Activated CD4-positive, alpha-beta T cell treated with anti-CD3 and anti-CD28 coated beads, Interleukin-2, amount 50 U/mL, for 16 hours (primary cell): ENCODE measurements at regions not wholly inside any gene's neighbourhood (a gene's known extent, or its start where the extent isn't known, plus 50 kb on each side); places are given as distances from the start of the nearest gene placed in this dataset.

Source experiments
- DNase-seq: peaks from one replicate; pipeline ENCODE4 v3.0.0-alpha.2; 2020

GRCh38 chr6:40973304-40973703 lies 65.7 kb downstream of the UNC5CL start:
- no peak for DNase-seq

- DNase-seq: no peak
Measured at GRCh38 chr6:40972814-40973213, 66.2 kb downstream of the UNC5CL start.

- DNase-seq: no peak
Measured at GRCh38 chr6:40972190-40972589, 66.8 kb downstream of the UNC5CL start.

- no peak for DNase-seq
Measured at GRCh38 chr6:40968620-40969164, 70.3 kb downstream of the UNC5CL start.

GRCh38 chr6:40966860-40967259 lies 72.2 kb downstream of the UNC5CL start:
- no peak for DNase-seq

- DNase-seq: no peak
Measured at GRCh38 chr6:40965046-40965445, 74.0 kb downstream of the UNC5CL start.

- no peak for DNase-seq
Measured at GRCh38 chr6:40963019-40963418, 76.0 kb downstream of the UNC5CL start.

GRCh38 chr6:40962241-40962640 lies 76.8 kb downstream of the UNC5CL start:
- peak; percentile 87 for DNase-seq

- DNase-seq: no peak
Measured at GRCh38 chr6:40961831-40962230, 77.2 kb downstream of the UNC5CL start.

GRCh38 chr6:40960742-40961430 lies 78.1 kb downstream of the UNC5CL start:
- DNase-seq: no peak

GRCh38 chr6:40959781-40960327 lies 79.2 kb downstream of the UNC5CL start:
- no peak for DNase-seq

GRCh38 chr6:40958738-40959137 lies 80.3 kb downstream of the UNC5CL start:
- DNase-seq: no peak

- no peak for DNase-seq
Measured at GRCh38 chr6:40957616-40958492, 81.2 kb downstream of the UNC5CL start.

GRCh38 chr6:40956936-40957335 lies 82.1 kb downstream of the UNC5CL start:
- no peak for DNase-seq

GRCh38 chr6:40955178-40955545 lies 83.9 kb downstream of the UNC5CL start:
- no peak for DNase-seq

GRCh38 chr6:40954446-40955177 lies 84.4 kb downstream of the UNC5CL start:
- no peak for DNase-seq

- no peak for DNase-seq
Measured at GRCh38 chr6:40953486-40953885, 85.5 kb downstream of the UNC5CL start.

- DNase-seq: no peak
Measured at GRCh38 chr6:40950986-40951698, 87.9 kb downstream of the UNC5CL start.

- peak; percentile 15 for DNase-seq
Measured at GRCh38 chr6:40948570-40948969, 90.5 kb downstream of the UNC5CL start.

GRCh38 chr6:40947876-40948526 lies 91.0 kb downstream of the UNC5CL start:
- peak; percentile 66 for DNase-seq

GRCh38 chr6:40946738-40947301 lies 92.2 kb downstream of the UNC5CL start:
- no peak for DNase-seq
